AG04449 (cell line): ENCODE measurements at regions not wholly inside any gene's neighbourhood (a gene's known extent, or its start where the extent isn't known, plus 50 kb on each side); places are given as distances from the start of the nearest gene placed in this dataset.

Experiments used
- CTCF ChIA-PET: fragments of 350-600 bp; formaldehyde crosslinking; extraction: SDS; loops from one replicate; lab custom pipeline; 2021; ENCODE audit warnings: antibody characterized with exemption; lab: Yijun Ruan, JAX
- POLR2A ChIA-PET: fragments of 400-600, 350-600 bp; formaldehyde crosslinking; extraction: SDS; loops from one replicate; lab custom pipeline; 2020; ENCODE audit warnings: antibody characterized with exemption, inconsistent platforms; lab: Yijun Ruan, JAX
- DNase-seq: peaks from one replicate; pipeline ENCODE4 v3.0.0-alpha.2; 2010; ENCODE audit warnings: low read depth, low spot score
- H3K4me3 ChIP-seq: 2 replicates; pipeline ENCODE4 v1.5.1; 2011; ENCODE audit warnings: low read depth, mild to moderate bottlenecking, control low read depth, low read length
- CTCF ChIP-seq: IDR thresholded peaks from one replicate; pipeline ENCODE4 v1.5.1; 2011; ENCODE audit warnings: mild to moderate bottlenecking, moderate library complexity, low read length, control low read depth, inconsistent platforms; ENCODE audit not compliant: insufficient read depth; ENCODE audit errors: missing control alignments

GRCh38 chr12:115251727-115252126, 567.8 kb upstream of the TBX3 start:
- DNase-seq = no peak
- CTCF ChIA-PET = interaction anchor here (0.8 kb wide), 1 partner anchor 16 kb away, joined by 3 read pairs; no protein-coding TSS in a partner anchor
- no peak for TF ChIP-seq CTCF
- H3K4me3 ChIP-seq = no peak overlapping the region
- POLR2A ChIA-PET = no interaction called here

DNA sequence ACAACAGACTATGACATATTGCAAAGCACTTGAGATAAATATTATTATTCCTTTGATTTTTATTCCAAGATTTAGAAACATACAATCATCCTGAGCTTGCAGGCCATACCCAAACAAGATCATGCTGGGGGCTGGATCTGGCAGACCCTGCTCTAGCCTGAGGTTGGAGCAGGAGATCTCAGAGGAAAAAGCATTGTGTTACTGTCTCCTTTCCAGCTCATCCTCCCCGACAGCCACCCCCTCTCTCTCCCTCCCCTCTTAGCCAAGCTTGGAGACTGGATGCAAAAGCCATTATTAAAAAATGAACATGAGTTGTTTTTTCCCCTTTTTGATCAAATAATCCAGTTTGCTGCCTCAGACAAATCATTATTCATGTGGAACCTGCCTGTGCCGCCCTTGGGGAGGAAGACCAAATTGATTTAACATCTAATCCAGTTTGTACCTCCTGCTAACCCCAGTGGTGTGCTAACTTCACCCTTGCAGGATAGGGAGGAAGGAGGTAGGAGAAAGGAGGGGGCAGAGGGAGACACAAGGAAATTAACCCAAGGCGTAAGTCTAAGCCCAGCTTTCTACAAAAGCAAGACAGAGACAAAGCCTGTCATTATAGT, 565.8 kb upstream of the TBX3 start:
- no peak for DNase-seq
- no peak overlapping the region for H3K4me3 ChIP-seq
- ChIA-PET CTCF (interaction anchor here (0.9 kb wide), 1 partner anchor 10 kb away, joined by 3 read pairs; no protein-coding TSS in a partner anchor), POLR2A (no interaction called here)
- TF ChIP-seq CTCF = no peak

GRCh38 chr12:115245020-115245419, 561.0 kb upstream of the TBX3 start:
- no peak for DNase-seq
- CTCF ChIA-PET = no interaction called here
- no peak overlapping the region for H3K4me3 ChIP-seq
- TF ChIP-seq CTCF = no peak
- POLR2A ChIA-PET = no interaction called here

DNA sequence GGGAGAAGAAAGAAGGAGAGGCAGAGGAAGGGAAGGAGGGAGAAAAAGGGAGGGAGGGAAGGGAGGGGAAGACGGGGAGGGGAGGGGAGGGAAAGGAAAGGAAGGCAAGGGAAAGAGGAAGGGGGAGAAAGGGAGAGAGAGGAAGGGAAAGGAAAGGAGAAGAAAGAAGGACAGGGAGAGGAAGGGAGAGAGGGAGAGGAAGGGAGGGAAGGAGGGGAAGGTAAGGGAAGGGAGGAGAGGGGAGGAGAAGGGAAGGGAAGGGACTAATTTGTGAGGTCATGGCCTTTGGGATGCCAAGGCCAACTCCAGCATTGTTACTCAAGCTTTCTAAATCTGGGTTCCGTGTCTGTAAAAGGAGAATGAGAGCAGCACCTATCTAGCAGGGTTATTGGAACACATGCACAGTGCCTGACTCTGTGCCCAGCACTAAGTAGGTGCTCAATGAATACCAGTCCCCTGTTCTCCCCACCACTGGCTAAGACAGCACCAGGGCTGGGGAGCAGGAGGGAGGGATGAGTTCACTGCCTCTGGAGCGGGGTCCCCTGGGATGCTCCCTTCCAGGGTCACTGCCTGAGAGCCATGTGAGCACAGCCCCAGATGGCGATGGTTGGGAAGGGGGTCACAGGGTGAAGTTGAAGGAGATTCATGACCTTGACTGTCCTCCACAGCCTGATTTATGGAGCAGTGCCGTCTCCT, 560.1 kb upstream of the TBX3 start:
- no peak overlapping the region for H3K4me3 ChIP-seq
- TF ChIP-seq CTCF = no peak
- no peak for DNase-seq
- ChIA-PET CTCF (no interaction called here), POLR2A (no interaction called here)

- TF ChIP-seq CTCF = no peak
- CTCF ChIA-PET = no interaction called here
- DNase-seq = no peak
- POLR2A ChIA-PET = no interaction called here
- H3K4me3 ChIP-seq = no peak overlapping the region
Observed at GRCh38 chr12:115240251-115240650, 556.3 kb upstream of the TBX3 start.

DNA sequence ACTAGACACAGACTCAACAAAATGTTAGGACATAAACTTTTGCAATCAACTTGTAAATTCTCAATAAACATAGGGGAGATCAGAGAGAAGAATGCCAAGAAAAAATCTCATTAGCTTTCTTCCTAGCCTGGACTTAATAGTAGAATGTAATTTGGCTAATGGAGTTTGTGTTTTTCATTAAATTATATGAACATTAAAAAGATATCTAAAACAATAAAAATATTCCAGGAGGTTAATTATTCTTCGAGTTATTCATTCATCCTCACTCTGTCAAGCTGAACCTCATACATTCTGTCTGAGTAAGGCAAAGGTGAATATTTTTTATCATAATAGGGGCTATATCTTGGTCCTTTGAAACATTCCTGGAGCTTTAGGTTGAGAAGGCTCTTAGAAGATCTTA, 551.9 kb upstream of the TBX3 start:
- TF ChIP-seq CTCF = no peak
- DNase-seq = no peak
- no peak overlapping the region for H3K4me3 ChIP-seq
- CTCF ChIA-PET = interaction anchor here (1.0 kb wide), 2 partner anchors 10 to 15 kb away, joined by 3 read pairs; no protein-coding TSS in a partner anchor
- POLR2A ChIA-PET = interaction anchor here (0.6 kb wide), 1 partner anchor 12 kb away, joined by 4 read pairs; no protein-coding TSS in a partner anchor
